Smooth muscle cell (in vitro differentiated cells): ENCODE measurements at regions not wholly inside any gene's neighbourhood (a gene's known extent, or its start where the extent isn't known, plus 50 kb on each side); places are given as distances from the start of the nearest gene placed in this dataset.

Experiments
- DNase-seq: peaks from one replicate; lab custom pipeline; 2025; ENCODE audit not compliant: unreplicated experiment; lab: John Stamatoyannopoulos, UW
- H2AFZ ChIP-seq: fragments of 200-600 bp; sonication (generic); 2 replicates; pipeline ENCODE4 v1.6.0; 2016; ENCODE audit warnings: antibody characterized with exemption, low read depth, mild to moderate bottlenecking
- H3F3A ChIP-seq: fragments of 200-600 bp; sonication (generic); 2 replicates; pipeline ENCODE4 v1.6.0; 2017; ENCODE audit warnings: antibody characterized with exemption, low read depth
- H3K27ac ChIP-seq: fragments of 200-600 bp; sonication (generic); 2 replicates; pipeline ENCODE4 v1.5.1; 2016; ENCODE audit warnings: low read depth, mild to moderate bottlenecking
- H3K27me3 ChIP-seq: fragments of 200-600 bp; sonication (generic); 2 replicates; pipeline ENCODE4 v1.6.1; 2016; ENCODE audit warnings: low read depth, mild to moderate bottlenecking
- H3K36me3 ChIP-seq: fragments of 200-600 bp; sonication (generic); 2 replicates; pipeline ENCODE4 v1.5.1; 2016; ENCODE audit warnings: low read depth
- H3K4me1 ChIP-seq: fragments of 200-600 bp; sonication (generic); 2 replicates; pipeline ENCODE4 v1.5.1; 2016; ENCODE audit warnings: low read depth
- H3K4me2 ChIP-seq: fragments of 200-600 bp; sonication (generic); 2 replicates; pipeline ENCODE4 v1.6.0; 2016; ENCODE audit warnings: mild to moderate bottlenecking
- H3K4me3 ChIP-seq: fragments of 200-600 bp; sonication (generic); 2 replicates; pipeline ENCODE4 v1.5.1; 2016; ENCODE audit warnings: mild to moderate bottlenecking
- H3K79me2 ChIP-seq: fragments of 200-600 bp; sonication (generic); 2 replicates; pipeline ENCODE4 v1.6.0; 2016; ENCODE audit warnings: low read depth, mild to moderate bottlenecking
- H3K9ac ChIP-seq: fragments of 200-600 bp; sonication (generic); 2 replicates; pipeline ENCODE4 v1.6.0; 2016; ENCODE audit warnings: low read depth
- H3K9me3 ChIP-seq: fragments of 200-600 bp; sonication (generic); replicated peaks from 2 replicates; pipeline ENCODE4 v1.5.1; 2016; ENCODE audit warnings: low read depth
- H4K20me1 ChIP-seq: fragments of 200-600 bp; sonication (generic); 2 replicates; pipeline ENCODE4 v1.6.0; 2016; ENCODE audit warnings: low read depth
- WGBS: methylation state at CpG from one replicate; pipeline ENCODE4 v1.1.7; 2016; ENCODE audit warnings: low lambda C conversion rate; 5-methylcytosine and 5-hydroxymethylcytosine counted together
- TF ChIP-seq, protein P1 (sequence below): fragments of 200-600 bp; sonication (generic); IDR thresholded peaks from 2 replicates; pipeline ENCODE4 v1.5.1; 2017; ENCODE audit warnings: borderline replicate concordance, mild to moderate bottlenecking, antibody characterized with exemption; ENCODE audit not compliant: insufficient read depth, poor library complexity, severe bottlenecking

GRCh38 chr11:19441288-19441687 lies 200.5 kb upstream of the E2F8 start:
- H3K27ac ChIP-seq = no peak overlapping the region
- peaks cover 13% of the 10 kb centered on the region for H3K27me3 ChIP-seq
- TF ChIP-seq, protein P1, sequence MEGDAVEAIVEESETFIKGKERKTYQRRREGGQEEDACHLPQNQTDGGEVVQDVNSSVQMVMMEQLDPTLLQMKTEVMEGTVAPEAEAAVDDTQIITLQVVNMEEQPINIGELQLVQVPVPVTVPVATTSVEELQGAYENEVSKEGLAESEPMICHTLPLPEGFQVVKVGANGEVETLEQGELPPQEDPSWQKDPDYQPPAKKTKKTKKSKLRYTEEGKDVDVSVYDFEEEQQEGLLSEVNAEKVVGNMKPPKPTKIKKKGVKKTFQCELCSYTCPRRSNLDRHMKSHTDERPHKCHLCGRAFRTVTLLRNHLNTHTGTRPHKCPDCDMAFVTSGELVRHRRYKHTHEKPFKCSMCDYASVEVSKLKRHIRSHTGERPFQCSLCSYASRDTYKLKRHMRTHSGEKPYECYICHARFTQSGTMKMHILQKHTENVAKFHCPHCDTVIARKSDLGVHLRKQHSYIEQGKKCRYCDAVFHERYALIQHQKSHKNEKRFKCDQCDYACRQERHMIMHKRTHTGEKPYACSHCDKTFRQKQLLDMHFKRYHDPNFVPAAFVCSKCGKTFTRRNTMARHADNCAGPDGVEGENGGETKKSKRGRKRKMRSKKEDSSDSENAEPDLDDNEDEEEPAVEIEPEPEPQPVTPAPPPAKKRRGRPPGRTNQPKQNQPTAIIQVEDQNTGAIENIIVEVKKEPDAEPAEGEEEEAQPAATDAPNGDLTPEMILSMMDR = no peak
- H3K79me2 ChIP-seq = no peaks in the 10 kb centered on the region
- H3K9me3 ChIP-seq = no peaks in the 10 kb centered on the region
- H3K4me3 ChIP-seq = no peak overlapping the region
- DNase-seq = no peak
- H3K4me1 ChIP-seq = no peaks in the 10 kb centered on the region
- H3K4me2 ChIP-seq = no peak overlapping the region
- 81% methylated on average over 3 of the region's 3 CpGs for WGBS
- no peaks in the 10 kb centered on the region for H3F3A ChIP-seq
- no peak overlapping the region for H2AFZ ChIP-seq
- no peak overlapping the region for H3K9ac ChIP-seq
- no peaks in the 10 kb centered on the region for H4K20me1 ChIP-seq
- H3K36me3 ChIP-seq = no peaks in the 10 kb centered on the region

GRCh38 chr11:19437760-19438159 lies 197.0 kb upstream of the E2F8 start:
- no peak overlapping the region for H3K9ac ChIP-seq
- H3K9me3 ChIP-seq = no peaks in the 10 kb centered on the region
- no peaks in the 10 kb centered on the region for H3K4me1 ChIP-seq
- WGBS = 82% methylated on average over 1 of the region's 1 CpG
- DNase-seq = no peak
- H3K27ac ChIP-seq = no peak overlapping the region
- H3K4me2 ChIP-seq = no peak overlapping the region
- H4K20me1 ChIP-seq = no peaks in the 10 kb centered on the region
- no peak overlapping the region for H3K4me3 ChIP-seq
- peaks cover 13% of the 10 kb centered on the region for H3K27me3 ChIP-seq
- TF ChIP-seq, protein P1 = no peak
- H3K79me2 ChIP-seq = no peaks in the 10 kb centered on the region
- H3K36me3 ChIP-seq = no peaks in the 10 kb centered on the region
- no peak overlapping the region for H2AFZ ChIP-seq
- no peaks in the 10 kb centered on the region for H3F3A ChIP-seq

- DNase-seq = no peak
- H3K4me2 ChIP-seq = no peak overlapping the region
Measured at GRCh38 chr11:19436932-19437331, 196.2 kb upstream of the E2F8 start.

DNA sequence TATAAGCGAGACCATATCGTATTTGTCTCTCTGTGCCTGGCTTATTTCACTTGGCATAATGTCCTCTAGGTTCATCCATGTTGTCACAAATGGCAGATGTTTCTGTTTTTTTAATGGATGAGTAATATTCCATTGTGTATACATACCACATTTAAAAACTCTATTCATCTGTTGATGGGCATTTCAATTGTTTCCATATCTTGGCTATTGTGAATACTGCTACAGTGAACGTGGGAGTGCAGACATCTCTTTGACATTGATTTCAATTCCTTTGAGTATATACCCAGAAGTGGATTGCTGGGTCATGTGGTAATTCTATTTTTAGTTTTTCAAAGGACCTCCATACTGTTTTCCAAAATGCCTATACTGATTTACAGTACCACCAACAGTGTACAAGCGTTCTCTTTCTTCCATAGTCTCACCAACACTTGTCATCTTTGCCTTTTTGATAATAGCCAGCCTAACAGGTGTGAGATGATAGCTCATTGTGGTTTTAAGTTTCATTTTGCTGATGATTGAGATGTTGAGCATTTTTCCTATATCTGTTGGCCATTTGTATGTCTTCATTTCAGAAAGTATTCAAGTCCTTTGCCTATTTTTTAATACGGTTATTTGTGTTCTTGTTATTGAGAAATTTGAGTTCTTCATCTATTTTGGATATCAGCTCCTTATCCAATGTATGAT lies 194.7 kb upstream of the E2F8 start:
- TF ChIP-seq, protein P1 = no peak
- H3K79me2 ChIP-seq = no peaks in the 10 kb centered on the region
- WGBS = 91% methylated on average over 5 of the region's 5 CpGs

More at GRCh38 chr11:19436932-19437331, 196.2 kb upstream of the E2F8 start:
- TF ChIP-seq, protein P1 = no peak
- no peaks in the 10 kb centered on the region for H3K9me3 ChIP-seq
- no peaks in the 10 kb centered on the region for H3K36me3 ChIP-seq
- no peaks in the 10 kb centered on the region for H4K20me1 ChIP-seq
- no peaks in the 10 kb centered on the region for H3F3A ChIP-seq
- H3K79me2 ChIP-seq = no peaks in the 10 kb centered on the region
- H3K9ac ChIP-seq = no peak overlapping the region
- H2AFZ ChIP-seq = no peak overlapping the region
- peaks cover 3% of the 10 kb centered on the region for H3K4me1 ChIP-seq
- no peak overlapping the region for H3K4me3 ChIP-seq
- H3K27ac ChIP-seq = no peak overlapping the region
- peaks cover 13% of the 10 kb centered on the region for H3K27me3 ChIP-seq

More for the DNA sequence above, 194.7 kb upstream of the E2F8 start:
- no peak overlapping the region for H3K4me2 ChIP-seq
- H3K27ac ChIP-seq = no peak overlapping the region
- H3K4me1 ChIP-seq = peaks cover 3% of the 10 kb centered on the region
- no peak for DNase-seq
- H3K9ac ChIP-seq = no peak overlapping the region
- H3F3A ChIP-seq = no peaks in the 10 kb centered on the region
- H2AFZ ChIP-seq = no peak overlapping the region
- H3K36me3 ChIP-seq = no peaks in the 10 kb centered on the region
- H3K4me3 ChIP-seq = no peak overlapping the region
- no peaks in the 10 kb centered on the region for H3K9me3 ChIP-seq
- H3K27me3 ChIP-seq = peaks cover 19% of the 10 kb centered on the region
- H4K20me1 ChIP-seq = no peaks in the 10 kb centered on the region
